ENCODE measurements at regions not wholly inside any gene's neighbourhood (a gene's known extent, or its start where the extent isn't known, plus 50 kb on each side); places are given as distances from the start of the nearest gene placed in this dataset.

DNA sequence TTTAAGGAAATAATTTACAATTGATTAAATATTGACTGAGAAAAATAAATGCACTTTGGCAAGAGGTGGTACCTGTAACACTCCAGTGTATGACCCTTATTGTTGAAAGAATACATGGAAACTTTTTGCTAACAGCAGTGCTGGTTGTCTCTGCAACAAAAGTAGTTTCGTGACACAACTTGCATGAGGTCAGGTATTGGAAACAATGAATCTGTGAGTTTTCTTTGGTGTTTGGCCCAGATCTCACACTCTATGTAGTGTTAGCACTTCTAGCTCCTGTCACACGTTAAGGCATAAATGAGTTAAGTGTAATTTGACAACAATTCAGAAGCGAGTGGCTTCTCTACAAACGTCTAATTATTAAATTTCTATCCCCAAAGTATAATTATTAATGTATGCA, 137.7 kb upstream of the MDFIC start:
- no peaks in the 10 kb centered on the region for H3K4me1 ChIP-seq (ENCODE audit: insufficient read depth, low read length, poor library complexity, severe bottlenecking)
- no peaks in the 10 kb centered on the region for H3K9me2 ChIP-seq (replicated peaks; ENCODE audit: low read depth, low read length)
- no peak overlapping the region for H3K4me2 ChIP-seq (ENCODE audit: low read depth, low read length, poor library complexity, severe bottlenecking)
- no peaks in the 10 kb centered on the region for H3F3A ChIP-seq (ENCODE audit: low read depth)
- TF ChIP-seq EZH2phosphoT487 (IDR thresholded peaks at IDR 0.05; ENCODE audit: borderline replicate concordance): no peak
- TF ChIP-seq, protein P1, sequence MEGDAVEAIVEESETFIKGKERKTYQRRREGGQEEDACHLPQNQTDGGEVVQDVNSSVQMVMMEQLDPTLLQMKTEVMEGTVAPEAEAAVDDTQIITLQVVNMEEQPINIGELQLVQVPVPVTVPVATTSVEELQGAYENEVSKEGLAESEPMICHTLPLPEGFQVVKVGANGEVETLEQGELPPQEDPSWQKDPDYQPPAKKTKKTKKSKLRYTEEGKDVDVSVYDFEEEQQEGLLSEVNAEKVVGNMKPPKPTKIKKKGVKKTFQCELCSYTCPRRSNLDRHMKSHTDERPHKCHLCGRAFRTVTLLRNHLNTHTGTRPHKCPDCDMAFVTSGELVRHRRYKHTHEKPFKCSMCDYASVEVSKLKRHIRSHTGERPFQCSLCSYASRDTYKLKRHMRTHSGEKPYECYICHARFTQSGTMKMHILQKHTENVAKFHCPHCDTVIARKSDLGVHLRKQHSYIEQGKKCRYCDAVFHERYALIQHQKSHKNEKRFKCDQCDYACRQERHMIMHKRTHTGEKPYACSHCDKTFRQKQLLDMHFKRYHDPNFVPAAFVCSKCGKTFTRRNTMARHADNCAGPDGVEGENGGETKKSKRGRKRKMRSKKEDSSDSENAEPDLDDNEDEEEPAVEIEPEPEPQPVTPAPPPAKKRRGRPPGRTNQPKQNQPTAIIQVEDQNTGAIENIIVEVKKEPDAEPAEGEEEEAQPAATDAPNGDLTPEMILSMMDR (conservative IDR thresholded peaks at IDR 0.05; ENCODE audit: low read length): no peak
- no peaks in the 10 kb centered on the region for H4K20me1 ChIP-seq (ENCODE audit: insufficient read depth, low read length, poor library complexity, severe bottlenecking)
- no peak overlapping the region for H3K9ac ChIP-seq (ENCODE audit: low read depth, low read length, poor library complexity, severe bottlenecking)
- H3K36me3 ChIP-seq (ENCODE audit: insufficient read depth, low read length): no peaks in the 10 kb centered on the region
- no peak overlapping the region for H3K4me3 ChIP-seq (ENCODE audit: low read length, poor library complexity, severe bottlenecking)
- no peaks in the 10 kb centered on the region for H3K27me3 ChIP-seq (ENCODE audit: insufficient read depth, low read length, poor library complexity, severe bottlenecking)
- H3K79me2 ChIP-seq (ENCODE audit: insufficient read depth, low read length): no peaks in the 10 kb centered on the region
- H3K9me3 ChIP-seq (ENCODE audit: insufficient read depth, low read depth, low read length): no peaks in the 10 kb centered on the region
- H2AFZ ChIP-seq (ENCODE audit: low read length): no peak overlapping the region

DNA sequence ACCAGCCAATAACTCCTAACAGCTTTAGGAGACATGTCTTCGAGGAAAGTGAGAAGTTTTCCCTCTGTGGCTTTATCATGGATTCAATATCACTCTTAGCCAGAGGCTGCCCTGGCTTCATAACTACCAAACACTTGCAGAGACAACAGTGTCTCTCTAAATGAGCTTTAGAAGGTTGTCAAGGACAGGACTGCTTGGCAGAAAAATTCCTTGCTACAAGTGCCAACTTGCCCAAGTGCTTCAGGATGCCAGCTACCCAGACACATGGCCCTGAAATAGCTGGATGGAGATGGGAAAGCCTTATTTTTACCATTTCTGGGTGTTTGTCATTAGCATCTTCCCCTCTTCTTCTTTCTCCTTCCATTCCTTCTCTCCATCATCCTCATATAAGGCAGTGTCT, 137.1 kb upstream of the MDFIC start:
- Histone ChIP-seq H3F3A (ENCODE audit: low read depth) (no peaks in the 10 kb centered on the region), H3K36me3 (ENCODE audit: insufficient read depth, low read length) (no peaks in the 10 kb centered on the region), H4K20me1 (ENCODE audit: insufficient read depth, low read length, poor library complexity, severe bottlenecking) (no peaks in the 10 kb centered on the region), H2AFZ (ENCODE audit: low read length) (no peak overlapping the region), H3K4me1 (ENCODE audit: insufficient read depth, low read length, poor library complexity, severe bottlenecking) (no peaks in the 10 kb centered on the region), H3K4me2 (ENCODE audit: low read depth, low read length, poor library complexity, severe bottlenecking) (no peak overlapping the region), H3K9me3 (ENCODE audit: insufficient read depth, low read depth, low read length) (no peaks in the 10 kb centered on the region), H3K27me3 (ENCODE audit: insufficient read depth, low read length, poor library complexity, severe bottlenecking) (no peaks in the 10 kb centered on the region), H3K4me3 (ENCODE audit: low read length, poor library complexity, severe bottlenecking) (no peak overlapping the region), H3K79me2 (ENCODE audit: insufficient read depth, low read length) (no peaks in the 10 kb centered on the region), H3K9ac (ENCODE audit: low read depth, low read length, poor library complexity, severe bottlenecking) (no peak overlapping the region), H3K9me2 (replicated peaks; ENCODE audit: low read depth, low read length) (no peaks in the 10 kb centered on the region)
- TF ChIP-seq, protein P1 (conservative IDR thresholded peaks at IDR 0.05; ENCODE audit: low read length): no peak
- TF ChIP-seq EZH2phosphoT487 (IDR thresholded peaks at IDR 0.05; ENCODE audit: borderline replicate concordance): no peak

DNA sequence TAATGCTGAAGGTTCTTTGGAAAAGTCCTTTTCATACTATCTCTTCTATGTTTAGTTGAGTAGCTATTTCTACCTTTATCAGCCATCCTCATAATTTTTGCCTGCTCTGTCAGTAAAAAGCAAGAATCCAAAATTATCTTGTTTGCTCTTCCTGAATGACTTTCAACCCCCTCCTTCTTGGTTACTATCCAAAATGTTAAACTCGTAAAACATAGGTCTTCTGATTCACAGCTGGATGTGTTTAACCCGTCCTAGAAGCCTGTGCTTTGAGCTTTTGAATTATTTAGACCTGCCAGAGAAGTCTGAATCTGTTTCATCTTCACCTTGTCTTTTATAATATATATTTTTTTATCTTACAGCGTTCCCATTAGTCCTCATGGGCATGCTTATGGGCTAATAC, 136.4 kb upstream of the MDFIC start:
- H3K9ac ChIP-seq (ENCODE audit: low read depth, low read length, poor library complexity, severe bottlenecking): no peak overlapping the region
- no peaks in the 10 kb centered on the region for H3K9me2 ChIP-seq (replicated peaks; ENCODE audit: low read depth, low read length)
- H3K79me2 ChIP-seq (ENCODE audit: insufficient read depth, low read length): no peaks in the 10 kb centered on the region
- H3K27me3 ChIP-seq (ENCODE audit: insufficient read depth, low read length, poor library complexity, severe bottlenecking): no peaks in the 10 kb centered on the region
- H3K4me2 ChIP-seq (ENCODE audit: low read depth, low read length, poor library complexity, severe bottlenecking): no peak overlapping the region
- H3K9me3 ChIP-seq (ENCODE audit: insufficient read depth, low read depth, low read length): no peaks in the 10 kb centered on the region
- H3K4me3 ChIP-seq (ENCODE audit: low read length, poor library complexity, severe bottlenecking): no peak overlapping the region
- no peaks in the 10 kb centered on the region for H3K4me1 ChIP-seq (ENCODE audit: insufficient read depth, low read length, poor library complexity, severe bottlenecking)
- no peaks in the 10 kb centered on the region for H4K20me1 ChIP-seq (ENCODE audit: insufficient read depth, low read length, poor library complexity, severe bottlenecking)
- H3K36me3 ChIP-seq (ENCODE audit: insufficient read depth, low read length): no peaks in the 10 kb centered on the region
- TF ChIP-seq EZH2phosphoT487 (IDR thresholded peaks at IDR 0.05; ENCODE audit: borderline replicate concordance): no peak
- TF ChIP-seq, protein P1 (conservative IDR thresholded peaks at IDR 0.05; ENCODE audit: low read length): no peak
- no peaks in the 10 kb centered on the region for H3F3A ChIP-seq (ENCODE audit: low read depth)
- no peak overlapping the region for H2AFZ ChIP-seq (ENCODE audit: low read length)

All from Loucy (cell line).